ENCODE measurements at regions not wholly inside any gene's neighbourhood (a gene's known extent, or its start where the extent isn't known, plus 50 kb on each side); places are given as distances from the start of the nearest gene placed in this dataset.
"Not testable (repeated sequence)": the region's sequence is repeated elsewhere in the genome, so short reads cannot be mapped to it uniquely, and the experiment has no call there.

DNA sequence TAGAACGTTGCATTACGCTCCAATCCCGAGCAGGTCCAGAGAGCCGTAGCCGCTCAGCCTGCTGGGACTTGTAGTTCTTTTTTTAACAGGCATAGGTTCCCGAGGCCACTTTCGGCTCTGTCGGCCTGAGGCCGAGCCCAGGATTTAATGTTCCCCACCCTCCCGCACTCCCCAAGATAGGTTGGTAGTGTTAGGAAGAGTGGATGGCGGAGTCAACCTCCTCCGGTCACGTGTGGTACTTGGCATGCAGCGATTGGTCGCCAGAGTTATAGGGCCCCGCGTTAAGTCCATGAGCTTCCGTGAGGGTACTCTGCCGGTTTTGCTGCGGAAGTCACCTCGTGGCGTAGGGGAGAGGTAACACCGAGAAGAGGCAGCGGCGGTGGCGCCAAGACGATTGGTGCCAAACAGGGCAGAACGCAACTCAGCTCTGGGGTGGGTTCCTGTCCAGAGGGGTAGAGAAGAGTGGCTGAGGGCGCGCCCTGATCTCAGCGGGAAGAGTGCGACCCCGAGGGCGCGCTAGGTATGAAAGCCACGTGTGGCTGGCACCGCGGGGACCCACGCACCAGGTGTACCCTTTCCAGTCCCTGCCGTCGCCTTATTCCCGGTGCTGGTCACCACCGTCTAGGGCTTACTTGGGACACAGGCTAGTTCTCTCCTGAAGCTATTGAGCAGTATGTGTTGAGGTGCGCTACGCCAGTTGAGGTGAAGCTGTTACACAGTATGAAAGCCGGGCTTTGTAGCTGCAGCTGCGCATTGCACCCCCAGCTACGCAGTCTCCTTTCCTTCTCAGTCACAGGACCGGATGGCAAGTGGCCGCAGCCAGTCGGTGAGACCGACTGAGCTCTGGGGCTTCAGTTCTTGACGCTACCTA, 177.2 kb downstream of the KDM5D start:
- Histone ChIP-seq H3K4me3 (peak overlapping the region; percentile 70), H3K36me3 (no peaks in the 10 kb centered on the region), H3K27ac (peak overlapping the region; percentile 89), H3K27me3 (no peaks in the 10 kb centered on the region), H3K9me3 (no peaks in the 10 kb centered on the region), H3K4me1 (no peaks in the 10 kb centered on the region)
- peak; percentile 90 for DNase-seq
- TF ChIP-seq, protein P1, sequence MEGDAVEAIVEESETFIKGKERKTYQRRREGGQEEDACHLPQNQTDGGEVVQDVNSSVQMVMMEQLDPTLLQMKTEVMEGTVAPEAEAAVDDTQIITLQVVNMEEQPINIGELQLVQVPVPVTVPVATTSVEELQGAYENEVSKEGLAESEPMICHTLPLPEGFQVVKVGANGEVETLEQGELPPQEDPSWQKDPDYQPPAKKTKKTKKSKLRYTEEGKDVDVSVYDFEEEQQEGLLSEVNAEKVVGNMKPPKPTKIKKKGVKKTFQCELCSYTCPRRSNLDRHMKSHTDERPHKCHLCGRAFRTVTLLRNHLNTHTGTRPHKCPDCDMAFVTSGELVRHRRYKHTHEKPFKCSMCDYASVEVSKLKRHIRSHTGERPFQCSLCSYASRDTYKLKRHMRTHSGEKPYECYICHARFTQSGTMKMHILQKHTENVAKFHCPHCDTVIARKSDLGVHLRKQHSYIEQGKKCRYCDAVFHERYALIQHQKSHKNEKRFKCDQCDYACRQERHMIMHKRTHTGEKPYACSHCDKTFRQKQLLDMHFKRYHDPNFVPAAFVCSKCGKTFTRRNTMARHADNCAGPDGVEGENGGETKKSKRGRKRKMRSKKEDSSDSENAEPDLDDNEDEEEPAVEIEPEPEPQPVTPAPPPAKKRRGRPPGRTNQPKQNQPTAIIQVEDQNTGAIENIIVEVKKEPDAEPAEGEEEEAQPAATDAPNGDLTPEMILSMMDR (IDR thresholded peaks at IDR 0.05): no peak
- intact Hi-C loops (cut with DNase I): no loop called here
- peak; percentile 98 for ATAC-seq

DNA sequence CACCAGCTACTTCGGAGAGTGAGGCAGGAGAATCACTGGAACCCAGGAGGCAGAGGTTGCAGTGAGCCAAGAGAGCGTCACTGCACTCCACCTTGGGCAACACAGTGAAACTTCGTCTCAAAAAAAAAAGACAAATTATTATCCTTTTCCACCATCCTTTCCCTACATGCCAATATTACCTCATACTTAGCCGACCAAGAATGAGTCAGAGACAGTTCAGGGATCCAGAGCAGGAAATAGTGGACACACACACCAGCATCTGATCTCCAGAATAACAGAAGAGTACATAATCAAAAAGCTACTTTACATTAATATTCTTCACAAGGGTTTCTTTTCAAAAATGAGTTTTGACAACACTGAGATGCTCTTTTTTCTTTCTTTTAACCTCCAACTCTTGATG, 185.4 kb downstream of the KDM5D start:
- intact Hi-C loops (cut with DNase I): no loop called here
- TF ChIP-seq, protein P1 (IDR thresholded peaks at IDR 0.05): no peak
- Histone ChIP-seq H3K4me3 (no peak overlapping the region), H3K36me3 (no peaks in the 10 kb centered on the region), H3K27me3 (no peaks in the 10 kb centered on the region), H3K4me1 (no peaks in the 10 kb centered on the region), H3K27ac (no peak overlapping the region), H3K9me3 (no peaks in the 10 kb centered on the region)
- ATAC-seq: no peak
- no peak for DNase-seq

DNA sequence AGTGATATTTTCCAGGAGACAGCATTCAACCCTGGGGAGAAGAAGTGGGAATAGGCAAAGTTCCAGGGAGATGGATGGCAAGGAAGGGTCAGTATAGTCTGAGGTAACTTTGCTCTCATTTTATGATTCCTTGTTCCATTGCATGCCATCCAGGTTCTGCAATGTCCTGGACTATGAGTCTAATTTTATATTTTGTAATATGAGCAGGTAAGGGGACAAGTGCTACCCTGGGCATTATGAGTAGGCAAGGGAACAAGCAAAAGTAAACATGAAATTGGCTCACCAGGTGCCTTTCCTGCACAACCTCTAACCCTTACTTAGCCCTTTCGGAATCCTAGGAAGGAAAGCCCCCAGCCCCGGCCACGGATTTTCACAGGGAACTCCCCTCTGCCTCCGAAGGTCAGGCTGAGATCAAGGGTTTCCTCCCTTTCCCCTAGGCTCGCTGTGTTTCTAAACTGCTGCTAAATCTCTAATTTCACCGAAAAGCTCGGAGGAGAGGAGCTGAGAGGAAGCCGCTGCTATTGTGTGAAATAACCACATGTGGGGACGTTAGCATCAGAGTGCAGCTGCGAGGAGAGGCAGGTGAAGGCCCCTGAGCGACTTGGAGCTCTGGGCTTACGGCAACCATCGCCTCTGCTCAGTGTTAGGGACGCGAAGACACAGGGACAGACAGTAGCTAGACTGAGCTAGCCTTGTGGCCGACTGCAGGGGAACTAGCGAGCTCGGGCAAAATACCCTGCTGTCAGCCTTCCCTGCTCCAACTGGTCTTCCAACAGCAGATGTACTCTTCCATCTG, 194.7 kb downstream of the KDM5D start:
- DNase-seq: no peak
- ATAC-seq: no peak
- H3K4me1 ChIP-seq: no peaks in the 10 kb centered on the region
- intact Hi-C loops (cut with DNase I): no loop called here
- H3K36me3 ChIP-seq: no peaks in the 10 kb centered on the region
- H3K27me3 ChIP-seq: no peaks in the 10 kb centered on the region
- H3K9me3 ChIP-seq: no peaks in the 10 kb centered on the region
- H3K4me3 ChIP-seq: no peak overlapping the region
- TF ChIP-seq, protein P1 (IDR thresholded peaks at IDR 0.05): no peak
- H3K27ac ChIP-seq: no peak overlapping the region

DNA sequence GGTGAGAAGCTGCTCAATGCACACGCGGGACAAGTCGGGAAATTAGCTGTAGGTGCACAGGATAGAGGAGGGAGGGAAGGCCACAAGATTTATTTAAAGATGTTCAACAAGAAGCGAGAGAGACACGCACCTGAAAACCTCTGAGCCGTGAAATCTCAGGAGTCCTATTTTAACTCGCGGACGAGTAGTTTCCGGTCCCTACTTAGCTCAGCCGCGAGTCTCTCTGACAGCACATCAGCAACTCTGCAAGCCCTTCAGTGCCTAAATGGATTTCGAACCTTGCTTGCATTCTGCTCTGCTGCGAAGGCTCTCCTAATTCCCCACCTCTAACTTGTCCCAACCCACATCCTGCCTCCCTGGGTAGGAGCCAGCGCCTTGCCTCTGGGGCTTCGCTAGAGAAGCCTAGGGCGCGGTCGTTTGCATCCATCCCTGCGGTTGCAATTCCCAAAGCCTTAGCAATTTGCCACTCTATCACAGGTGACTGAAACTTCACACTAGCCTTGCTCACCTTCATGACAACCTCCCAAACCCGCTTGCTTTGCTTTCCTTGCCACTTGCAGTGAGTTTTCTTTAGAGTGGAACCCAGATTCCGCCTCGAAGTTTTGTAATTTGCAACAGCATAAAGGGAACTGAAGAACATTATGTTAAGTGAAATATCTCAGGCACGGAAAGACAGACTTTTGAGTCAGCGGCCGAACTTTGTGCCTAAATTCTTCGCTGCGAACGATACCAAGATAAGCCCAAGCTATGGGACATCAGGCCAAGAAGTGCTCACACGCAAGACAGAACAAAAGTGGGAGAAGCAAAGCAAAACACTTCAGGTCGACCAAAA, 202.8 kb downstream of the KDM5D start:
- no peaks in the 10 kb centered on the region for H3K9me3 ChIP-seq
- no peaks in the 10 kb centered on the region for H3K36me3 ChIP-seq
- no peak for ATAC-seq
- no peaks in the 10 kb centered on the region for H3K27me3 ChIP-seq
- no peak overlapping the region for H3K4me3 ChIP-seq
- intact Hi-C loops (cut with DNase I): no loop called here
- DNase-seq: no peak
- no peak overlapping the region for H3K27ac ChIP-seq
- H3K4me1 ChIP-seq: no peaks in the 10 kb centered on the region
- TF ChIP-seq, protein P1 (IDR thresholded peaks at IDR 0.05): no peak

DNA sequence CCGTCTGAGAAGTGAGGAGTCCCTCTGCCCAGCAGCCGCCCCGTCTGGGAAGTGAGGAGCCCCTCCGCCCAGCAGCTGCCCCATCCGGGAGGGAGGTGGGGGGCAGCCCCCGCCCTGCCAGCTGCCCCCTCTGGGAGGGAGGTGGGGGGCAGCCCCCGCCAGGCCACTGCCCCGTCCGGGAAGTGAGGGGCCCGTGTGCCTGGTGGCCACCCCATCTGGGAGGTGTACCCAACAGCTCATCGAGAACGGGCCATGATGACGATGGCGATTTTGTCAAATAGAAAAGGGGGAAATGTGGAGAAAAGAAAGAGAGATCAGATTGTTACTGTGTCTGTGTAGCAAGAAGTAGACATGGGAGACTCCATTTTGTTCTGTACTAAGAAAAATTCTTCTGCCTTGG, 208.8 kb downstream of the KDM5D start:
- H3K4me3 ChIP-seq; DNase-seq; H3K36me3 ChIP-seq; H3K27me3 ChIP-seq; H3K4me1 ChIP-seq; intact Hi-C loops (cut with DNase I); H3K27ac ChIP-seq; H3K9me3 ChIP-seq; ATAC-seq: not testable (repeated sequence)
